ENCODE measurements at regions not wholly inside any gene's neighbourhood (a gene's known extent, or its start where the extent isn't known, plus 50 kb on each side); places are given as distances from the start of the nearest gene placed in this dataset.

DNA sequence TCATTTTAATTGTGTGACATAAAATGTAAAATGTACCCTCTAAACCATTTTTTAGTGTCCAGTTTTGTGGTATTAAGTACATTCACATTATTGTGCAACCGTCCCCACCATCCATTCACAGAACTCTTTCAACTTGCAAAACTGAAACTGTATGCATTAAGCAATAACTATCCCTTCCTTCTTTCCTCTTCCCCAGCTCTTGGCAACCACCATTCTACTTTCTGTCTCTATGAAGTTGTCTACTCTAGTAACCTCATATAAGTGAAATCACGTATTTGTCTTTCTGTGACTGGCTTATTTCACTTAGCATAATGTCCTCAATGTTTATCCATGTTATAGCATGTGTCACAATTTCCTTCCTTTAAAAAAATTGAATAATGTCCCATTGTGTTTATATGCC is 142.4 kb downstream of the C9orf152 start:
- ChIA-PET CTCF (interaction anchor here (1.5 to 20.9 kb wide), 3 partner anchors 11 to 156 kb away, joined by 5 to 537 read pairs (median 237); no protein-coding TSS in a partner anchor), SMC1A (ENCODE audit: uncharacterized antibody, unreplicated experiment) (interaction anchor here (0.6 to 28.0 kb wide), 16 partner anchors 9 to 878 kb away, joined by 3 to 636 read pairs (median 4); no protein-coding TSS in a partner anchor), POLR2A (interaction anchor here (0.9 to 1.0 kb wide), 2 partner anchors 81 to 158 kb away, joined by 3 read pairs; no protein-coding TSS in a partner anchor), RAD21 (ENCODE audit: unreplicated experiment) (interaction anchor here (0.7 to 2.5 kb wide), 10 partner anchors 14 to 87 kb away, joined by 3 to 11 read pairs (median 6); no protein-coding TSS in a partner anchor)
- intact Hi-C loops (cut with micrococcal nuclease; ENCODE audit: unreplicated experiment) (no loop called here), in situ Hi-C loops (cut with MboI) (no loop called here)
- 20% methylated on average over 2 of the region's 2 CpGs for WGBS (ENCODE audit: insufficient coverage, insufficient replicate concordance, low lambda C conversion rate, missing lambda C conversion rate)
- Histone ChIP-seq H3K4me1 (ENCODE audit: control insufficient read depth, insufficient read depth, low read length) (peaks cover 27% of the 10 kb centered on the region), H3K9me3 (replicated peaks; ENCODE audit: control insufficient read depth, insufficient read depth, low read length) (no peaks in the 10 kb centered on the region; the same call in 2 of the 3 replicates), H3K27ac (ENCODE audit: control insufficient read depth, insufficient read depth) (peak overlapping the region; percentile 32), H3K9ac (ENCODE audit: control insufficient read depth, insufficient read depth, low read length) (no peak overlapping the region), H3K4me2 (ENCODE audit: control insufficient read depth, insufficient read depth) (peak overlapping the region; percentile 69), H3K4me3 (no peak overlapping the region), H3K27me3 (replicated peaks in 1 of 2; ENCODE audit: control insufficient read depth in 2 of 2, insufficient read depth in 2 of 2, low read length in 1 of 2) (no peaks in the 10 kb centered on the region), H4K20me1 (ENCODE audit: control insufficient read depth, insufficient read depth) (peaks cover 7% of the 10 kb centered on the region), H3K79me2 (ENCODE audit: control insufficient read depth, insufficient read depth, low read length) (peaks cover 91% of the 10 kb centered on the region), H3K36me3 (ENCODE audit: control insufficient read depth in 2 of 2, insufficient read depth in 2 of 2, low read length in 1 of 2) (peaks cover 9 to 24% of the 10 kb centered on the region in 2 experiments; a peak in 3 of 4 replicates), H2AFZ (ENCODE audit: control insufficient read depth, low read depth, low read length) (no peak overlapping the region)
- ATAC-seq (peak; percentile 84), DNase-seq (ENCODE audit: low read depth, low spot score) (no peak), FAIRE-seq (no peak)
- BruUV-seq (replicated peaks) = no TSS peak
- TF ChIP-seq ZNF24 (IDR thresholded peaks at IDR 0.05) = peak; percentile 48; the same call in 1 of the 2 replicates
- peak in 1 of 2 experiments; percentile 48; a peak in 3 of 4 replicates for TF ChIP-seq IKZF2 (IDR thresholded peaks at IDR 0.05)
- no peak for TF ChIP-seq HDAC2 (IDR thresholded peaks at IDR 0.05)
- no peak for TF ChIP-seq RELA (IDR thresholded peaks at IDR 0.05; ENCODE audit: borderline replicate concordance, partially characterized antibody)
- no peak for TF ChIP-seq ESRRA (IDR thresholded peaks at IDR 0.05; ENCODE audit: low read length)
- 0 out of 2 replicates have a peak, but pooled peaks have one; percentile 14 for TF ChIP-seq ATF7 (IDR thresholded peaks at IDR 0.05; ENCODE audit: low read depth)
- TF ChIP-seq ETV6 (conservative IDR thresholded peaks at IDR 0.05 in 1 of 2, IDR thresholded peaks at IDR 0.05 in 1 of 2; ENCODE audit: borderline replicate concordance in 1 of 2, low read depth in 1 of 2) = peak in 1 of 2 experiments; percentile 44; a peak in 1 of 4 replicates
- TF ChIP-seq POLR2AphosphoS2 (IDR thresholded peaks at IDR 0.05; ENCODE audit: low read depth, low read length) = no peak
- no peak for TF ChIP-seq POLR2A (IDR thresholded peaks at IDR 0.05; ENCODE audit: low read depth, low read length)
- no peak for TF ChIP-seq MEF2B (IDR thresholded peaks at IDR 0.05; ENCODE audit: partially characterized antibody, poor library complexity, severe bottlenecking)
- TF ChIP-seq, protein P1, sequence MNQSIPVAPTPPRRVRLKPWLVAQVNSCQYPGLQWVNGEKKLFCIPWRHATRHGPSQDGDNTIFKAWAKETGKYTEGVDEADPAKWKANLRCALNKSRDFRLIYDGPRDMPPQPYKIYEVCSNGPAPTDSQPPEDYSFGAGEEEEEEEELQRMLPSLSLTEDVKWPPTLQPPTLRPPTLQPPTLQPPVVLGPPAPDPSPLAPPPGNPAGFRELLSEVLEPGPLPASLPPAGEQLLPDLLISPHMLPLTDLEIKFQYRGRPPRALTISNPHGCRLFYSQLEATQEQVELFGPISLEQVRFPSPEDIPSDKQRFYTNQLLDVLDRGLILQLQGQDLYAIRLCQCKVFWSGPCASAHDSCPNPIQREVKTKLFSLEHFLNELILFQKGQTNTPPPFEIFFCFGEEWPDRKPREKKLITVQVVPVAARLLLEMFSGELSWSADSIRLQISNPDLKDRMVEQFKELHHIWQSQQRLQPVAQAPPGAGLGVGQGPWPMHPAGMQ (IDR thresholded peaks at IDR 0.05; ENCODE audit: borderline replicate concordance) = no peak
- no peak for TF ChIP-seq POLR2AphosphoS5 (IDR thresholded peaks at IDR 0.05; ENCODE audit: low read length)
- no peak for TF ChIP-seq SMARCA5 (IDR thresholded peaks at IDR 0.05)
- TF ChIP-seq, protein P2, sequence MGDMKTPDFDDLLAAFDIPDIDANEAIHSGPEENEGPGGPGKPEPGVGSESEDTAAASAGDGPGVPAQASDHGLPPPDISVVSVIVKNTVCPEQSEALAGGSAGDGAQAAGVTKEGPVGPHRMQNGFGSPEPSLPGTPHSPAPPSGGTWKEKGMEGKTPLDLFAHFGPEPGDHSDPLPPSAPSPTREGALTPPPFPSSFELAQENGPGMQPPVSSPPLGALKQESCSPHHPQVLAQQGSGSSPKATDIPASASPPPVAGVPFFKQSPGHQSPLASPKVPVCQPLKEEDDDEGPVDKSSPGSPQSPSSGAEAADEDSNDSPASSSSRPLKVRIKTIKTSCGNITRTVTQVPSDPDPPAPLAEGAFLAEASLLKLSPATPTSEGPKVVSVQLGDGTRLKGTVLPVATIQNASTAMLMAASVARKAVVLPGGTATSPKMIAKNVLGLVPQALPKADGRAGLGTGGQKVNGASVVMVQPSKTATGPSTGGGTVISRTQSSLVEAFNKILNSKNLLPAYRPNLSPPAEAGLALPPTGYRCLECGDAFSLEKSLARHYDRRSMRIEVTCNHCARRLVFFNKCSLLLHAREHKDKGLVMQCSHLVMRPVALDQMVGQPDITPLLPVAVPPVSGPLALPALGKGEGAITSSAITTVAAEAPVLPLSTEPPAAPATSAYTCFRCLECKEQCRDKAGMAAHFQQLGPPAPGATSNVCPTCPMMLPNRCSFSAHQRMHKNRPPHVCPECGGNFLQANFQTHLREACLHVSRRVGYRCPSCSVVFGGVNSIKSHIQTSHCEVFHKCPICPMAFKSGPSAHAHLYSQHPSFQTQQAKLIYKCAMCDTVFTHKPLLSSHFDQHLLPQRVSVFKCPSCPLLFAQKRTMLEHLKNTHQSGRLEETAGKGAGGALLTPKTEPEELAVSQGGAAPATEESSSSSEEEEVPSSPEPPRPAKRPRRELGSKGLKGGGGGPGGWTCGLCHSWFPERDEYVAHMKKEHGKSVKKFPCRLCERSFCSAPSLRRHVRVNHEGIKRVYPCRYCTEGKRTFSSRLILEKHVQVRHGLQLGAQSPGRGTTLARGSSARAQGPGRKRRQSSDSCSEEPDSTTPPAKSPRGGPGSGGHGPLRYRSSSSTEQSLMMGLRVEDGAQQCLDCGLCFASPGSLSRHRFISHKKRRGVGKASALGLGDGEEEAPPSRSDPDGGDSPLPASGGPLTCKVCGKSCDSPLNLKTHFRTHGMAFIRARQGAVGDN (IDR thresholded peaks at IDR 0.05) = no peak
- 0 out of 2 replicates have a peak, but pooled peaks have one; percentile 12 for TF ChIP-seq TCF7 (IDR thresholded peaks at IDR 0.05; ENCODE audit: borderline replicate concordance)
- TF ChIP-seq SUPT20H (IDR thresholded peaks at IDR 0.05; ENCODE audit: borderline replicate concordance, control insufficient read depth, low read depth, low read length) = no peak
- TF ChIP-seq NFIC (IDR thresholded peaks at IDR 0.05; ENCODE audit: low read depth, low read length) = peak; percentile 18; the same call in 1 of the 2 replicates
- no peak for TF ChIP-seq BRCA1 (IDR thresholded peaks at IDR 0.05; ENCODE audit: low read depth, low read length)
- 0 out of 2 replicates have a peak, but pooled peaks have one; percentile 6 for TF ChIP-seq CREM (IDR thresholded peaks at IDR 0.05; ENCODE audit: low read depth)
- TF ChIP-seq NR2C1 (IDR thresholded peaks at IDR 0.05) = no peak
- TF ChIP-seq CEBPB (IDR thresholded peaks at IDR 0.05; ENCODE audit: borderline replicate concordance in 1 of 2, low read depth in 2 of 2, low read length in 2 of 2) = peak in 1 of 2 experiments; percentile 92; a peak in 2 of 4 replicates
- peak; percentile 32; the same call in 1 of the 2 replicates for TF ChIP-seq RUNX3 (IDR thresholded peaks at IDR 0.05; ENCODE audit: low read length)
